CD4-positive, alpha-beta T cell treated with Interleukin-4 for 1 hour (primary cell): ENCODE measurements at regions not wholly inside any gene's neighbourhood (a gene's known extent, or its start where the extent isn't known, plus 50 kb on each side); places are given as distances from the start of the nearest gene placed in this dataset.

Experiments
- DNase-seq, 2 donors: peaks; one replicate each; pipeline ENCODE4 v3.0.0-alpha.2; 2020 to 2022

DNA sequence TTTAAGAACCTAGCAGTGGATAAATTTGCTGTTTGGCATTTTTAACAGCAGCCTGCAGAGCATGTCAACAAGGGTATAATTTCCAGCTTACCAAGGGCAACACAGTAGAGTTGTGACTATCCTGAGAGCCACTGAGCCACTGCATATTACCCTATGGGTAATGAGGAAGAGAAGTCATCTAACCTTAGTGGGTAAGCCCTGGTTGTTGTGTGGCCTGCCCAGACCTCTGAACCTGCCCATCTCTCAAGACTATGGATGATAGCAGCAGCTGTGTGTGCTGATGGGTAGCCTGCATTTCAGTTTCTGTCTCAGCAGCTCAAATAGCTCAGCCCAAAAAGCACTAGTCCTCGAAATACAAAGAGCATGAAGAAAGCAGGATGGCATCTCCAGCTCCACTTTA, 56.1 kb upstream of the PIP5K1B start:
- no peak for DNase-seq

DNA sequence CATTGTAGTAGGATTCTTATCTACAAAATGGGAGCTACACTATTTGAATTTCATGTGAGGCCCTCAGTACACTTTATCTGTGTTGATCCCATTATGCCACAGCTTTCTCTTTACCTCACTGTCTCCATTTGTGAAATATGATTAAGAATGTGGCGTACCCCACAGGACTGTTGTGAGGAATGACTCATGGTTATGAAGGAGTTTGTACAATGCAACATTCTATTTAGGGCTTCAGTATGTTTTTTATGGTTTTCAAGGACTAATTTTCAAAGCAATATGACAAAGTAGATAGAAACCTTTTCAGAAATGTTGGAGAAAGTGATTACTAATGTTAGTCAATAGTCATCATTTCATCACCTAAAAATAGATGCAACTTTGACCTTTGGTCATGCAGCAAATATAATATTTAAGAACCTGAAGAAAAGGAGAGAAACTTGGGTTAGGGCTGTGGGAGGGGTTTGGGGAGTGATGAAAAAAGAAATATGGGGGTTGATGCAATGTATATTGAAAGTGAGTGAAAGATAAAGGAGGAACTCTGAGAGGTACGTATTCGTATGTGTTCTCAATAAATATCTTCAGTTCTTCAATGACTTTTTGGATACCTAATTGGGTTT, 53.7 kb upstream of the PIP5K1B start:
- DNase-seq = no peak

DNA sequence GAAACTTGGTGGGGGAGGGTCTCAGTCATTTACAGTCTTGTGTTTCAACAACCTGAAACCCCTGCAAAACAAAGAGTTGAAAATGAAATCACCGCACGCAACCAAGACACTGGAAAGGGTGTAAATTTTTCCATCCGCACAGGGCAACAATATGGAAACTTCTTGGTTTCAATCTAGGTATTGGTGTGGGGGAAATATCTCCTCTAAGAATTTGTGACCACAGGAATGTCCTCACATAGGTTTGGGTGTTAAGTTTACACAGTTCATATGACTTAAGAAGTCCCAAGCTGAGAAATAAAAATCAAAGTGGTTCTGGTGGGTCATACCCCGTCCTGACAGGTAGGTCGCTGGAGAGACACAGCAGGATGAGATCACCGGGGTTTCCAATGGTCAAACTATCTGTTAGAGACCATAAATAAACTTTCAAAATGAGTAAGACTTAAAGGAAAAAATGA, 51.9 kb upstream of the PIP5K1B start:
- DNase-seq = no peak

DNA sequence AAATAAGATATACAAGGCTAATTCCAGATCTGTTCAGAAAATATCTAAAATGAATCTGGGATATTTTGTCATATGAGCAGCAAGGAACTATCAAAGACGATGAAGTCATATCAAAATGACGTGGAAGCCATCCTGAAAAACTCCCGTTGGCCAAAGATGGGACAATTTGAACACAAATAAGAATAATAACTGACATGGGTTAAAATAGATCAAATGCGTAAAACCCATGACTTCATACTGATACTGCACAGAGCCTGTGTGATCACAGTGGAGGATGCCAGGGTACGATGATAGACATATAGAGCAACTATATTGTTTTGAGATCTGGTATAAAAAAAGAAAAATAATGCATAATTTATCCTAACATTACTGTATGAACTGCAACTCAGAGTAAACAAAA, 51.0 kb upstream of the PIP5K1B start:
- DNase-seq = no peak
